ENCODE measurements at regions not wholly inside any gene's neighbourhood (a gene's known extent, or its start where the extent isn't known, plus 50 kb on each side); places are given as distances from the start of the nearest gene placed in this dataset.

DNA sequence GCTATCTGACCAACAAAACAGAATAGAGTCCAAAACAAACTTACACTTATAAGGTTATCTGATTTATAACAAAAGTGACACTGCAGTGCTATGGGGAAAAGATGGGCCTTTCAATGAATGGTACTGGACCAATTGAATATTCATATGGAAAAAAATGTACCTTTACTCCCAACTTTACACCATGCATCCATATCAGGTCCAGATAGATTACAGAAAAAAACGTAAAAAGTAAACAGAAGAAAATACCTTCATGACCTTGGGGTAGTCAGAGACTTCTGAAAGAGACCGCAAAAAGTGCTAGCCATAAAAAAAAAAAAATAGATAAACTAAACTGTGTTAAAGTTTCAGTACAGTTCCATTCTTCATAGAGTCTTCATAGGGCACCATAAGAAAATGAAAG, 308.3 kb downstream of the GXYLT1 start:
- H2AFZ ChIP-seq (ENCODE audit: low read length): no peak overlapping the region
- TF ChIP-seq EZH2phosphoT487 (IDR thresholded peaks at IDR 0.05; ENCODE audit: borderline replicate concordance): no peak
- TF ChIP-seq, protein P1, sequence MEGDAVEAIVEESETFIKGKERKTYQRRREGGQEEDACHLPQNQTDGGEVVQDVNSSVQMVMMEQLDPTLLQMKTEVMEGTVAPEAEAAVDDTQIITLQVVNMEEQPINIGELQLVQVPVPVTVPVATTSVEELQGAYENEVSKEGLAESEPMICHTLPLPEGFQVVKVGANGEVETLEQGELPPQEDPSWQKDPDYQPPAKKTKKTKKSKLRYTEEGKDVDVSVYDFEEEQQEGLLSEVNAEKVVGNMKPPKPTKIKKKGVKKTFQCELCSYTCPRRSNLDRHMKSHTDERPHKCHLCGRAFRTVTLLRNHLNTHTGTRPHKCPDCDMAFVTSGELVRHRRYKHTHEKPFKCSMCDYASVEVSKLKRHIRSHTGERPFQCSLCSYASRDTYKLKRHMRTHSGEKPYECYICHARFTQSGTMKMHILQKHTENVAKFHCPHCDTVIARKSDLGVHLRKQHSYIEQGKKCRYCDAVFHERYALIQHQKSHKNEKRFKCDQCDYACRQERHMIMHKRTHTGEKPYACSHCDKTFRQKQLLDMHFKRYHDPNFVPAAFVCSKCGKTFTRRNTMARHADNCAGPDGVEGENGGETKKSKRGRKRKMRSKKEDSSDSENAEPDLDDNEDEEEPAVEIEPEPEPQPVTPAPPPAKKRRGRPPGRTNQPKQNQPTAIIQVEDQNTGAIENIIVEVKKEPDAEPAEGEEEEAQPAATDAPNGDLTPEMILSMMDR (conservative IDR thresholded peaks at IDR 0.05; ENCODE audit: low read length): no peak
- H4K20me1 ChIP-seq (ENCODE audit: insufficient read depth, low read length, poor library complexity, severe bottlenecking): no peaks in the 10 kb centered on the region
- H3K4me1 ChIP-seq (ENCODE audit: insufficient read depth, low read length, poor library complexity, severe bottlenecking): no peaks in the 10 kb centered on the region
- no peaks in the 10 kb centered on the region for H3K36me3 ChIP-seq (ENCODE audit: insufficient read depth, low read length)
- no peaks in the 10 kb centered on the region for H3F3A ChIP-seq (ENCODE audit: low read depth)
- H3K4me3 ChIP-seq (ENCODE audit: low read length, poor library complexity, severe bottlenecking): no peak overlapping the region
- H3K79me2 ChIP-seq (ENCODE audit: insufficient read depth, low read length): no peaks in the 10 kb centered on the region
- no peaks in the 10 kb centered on the region for H3K27me3 ChIP-seq (ENCODE audit: insufficient read depth, low read length, poor library complexity, severe bottlenecking)
- H3K9me2 ChIP-seq (replicated peaks; ENCODE audit: low read depth, low read length): no peaks in the 10 kb centered on the region
- H3K4me2 ChIP-seq (ENCODE audit: low read depth, low read length, poor library complexity, severe bottlenecking): no peak overlapping the region
- H3K9me3 ChIP-seq (ENCODE audit: insufficient read depth, low read depth, low read length): no peaks in the 10 kb centered on the region
- H3K9ac ChIP-seq (ENCODE audit: low read depth, low read length, poor library complexity, severe bottlenecking): no peak overlapping the region

DNA sequence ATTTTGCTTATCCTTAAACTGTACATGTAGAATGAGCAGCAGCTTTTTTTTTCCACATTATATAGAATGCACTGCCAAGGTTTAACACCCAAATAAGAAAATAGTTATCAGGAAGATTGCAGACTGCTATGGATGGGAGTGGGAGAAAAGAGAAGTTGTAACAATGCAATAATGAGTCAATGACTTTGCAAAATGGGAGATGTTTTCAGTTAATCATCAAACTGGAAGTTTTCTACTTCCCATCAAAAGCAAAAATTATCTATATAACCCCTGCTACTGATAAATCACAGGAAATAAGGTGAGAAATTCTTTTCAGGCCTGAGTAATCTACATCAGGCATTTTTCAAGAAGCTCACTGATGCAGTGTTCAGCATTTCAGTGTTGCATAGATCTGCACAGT, 309.1 kb downstream of the GXYLT1 start:
- Histone ChIP-seq H3K9ac (ENCODE audit: low read depth, low read length, poor library complexity, severe bottlenecking) (no peak overlapping the region), H3F3A (ENCODE audit: low read depth) (no peaks in the 10 kb centered on the region), H3K79me2 (ENCODE audit: insufficient read depth, low read length) (no peaks in the 10 kb centered on the region), H3K4me1 (ENCODE audit: insufficient read depth, low read length, poor library complexity, severe bottlenecking) (no peaks in the 10 kb centered on the region), H2AFZ (ENCODE audit: low read length) (no peak overlapping the region), H4K20me1 (ENCODE audit: insufficient read depth, low read length, poor library complexity, severe bottlenecking) (no peaks in the 10 kb centered on the region), H3K9me3 (ENCODE audit: insufficient read depth, low read depth, low read length) (no peaks in the 10 kb centered on the region), H3K27me3 (ENCODE audit: insufficient read depth, low read length, poor library complexity, severe bottlenecking) (no peaks in the 10 kb centered on the region), H3K36me3 (ENCODE audit: insufficient read depth, low read length) (no peaks in the 10 kb centered on the region), H3K9me2 (replicated peaks; ENCODE audit: low read depth, low read length) (no peaks in the 10 kb centered on the region), H3K4me3 (ENCODE audit: low read length, poor library complexity, severe bottlenecking) (no peak overlapping the region), H3K4me2 (ENCODE audit: low read depth, low read length, poor library complexity, severe bottlenecking) (no peak overlapping the region)
- TF ChIP-seq EZH2phosphoT487 (IDR thresholded peaks at IDR 0.05; ENCODE audit: borderline replicate concordance): no peak
- TF ChIP-seq, protein P1 (conservative IDR thresholded peaks at IDR 0.05; ENCODE audit: low read length): no peak

DNA sequence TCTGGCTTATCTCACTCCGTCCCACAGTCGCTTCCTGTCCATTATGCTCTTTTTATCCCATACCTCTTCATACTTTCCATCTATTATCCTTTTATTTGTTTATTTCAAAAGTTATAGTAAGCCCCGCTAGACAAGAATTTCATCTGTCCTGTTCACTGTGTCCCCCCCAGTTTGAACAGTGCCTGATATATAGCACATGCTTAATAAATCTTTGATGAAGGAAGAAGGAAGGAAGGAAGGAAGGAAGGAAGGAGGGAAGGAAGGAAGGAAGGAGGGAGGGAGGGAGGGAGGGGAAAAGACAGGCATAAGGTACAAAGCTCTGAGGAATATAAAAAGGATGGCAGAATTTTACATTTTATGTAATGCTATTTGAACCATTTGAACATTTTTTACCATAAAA, 324.7 kb downstream of the GXYLT1 start:
- TF ChIP-seq, protein P1 (conservative IDR thresholded peaks at IDR 0.05; ENCODE audit: low read length): no peak
- TF ChIP-seq EZH2phosphoT487 (IDR thresholded peaks at IDR 0.05; ENCODE audit: borderline replicate concordance): no peak
- H3K27me3 ChIP-seq (ENCODE audit: insufficient read depth, low read length, poor library complexity, severe bottlenecking): no peaks in the 10 kb centered on the region
- H3K4me2 ChIP-seq (ENCODE audit: low read depth, low read length, poor library complexity, severe bottlenecking): no peak overlapping the region

More for the DNA sequence above, 324.7 kb downstream of the GXYLT1 start:
- Histone ChIP-seq H3K9me3 (ENCODE audit: insufficient read depth, low read depth, low read length) (no peaks in the 10 kb centered on the region), H4K20me1 (ENCODE audit: insufficient read depth, low read length, poor library complexity, severe bottlenecking) (no peaks in the 10 kb centered on the region), H2AFZ (ENCODE audit: low read length) (no peak overlapping the region), H3K79me2 (ENCODE audit: insufficient read depth, low read length) (no peaks in the 10 kb centered on the region), H3K4me1 (ENCODE audit: insufficient read depth, low read length, poor library complexity, severe bottlenecking) (no peaks in the 10 kb centered on the region), H3K36me3 (ENCODE audit: insufficient read depth, low read length) (no peaks in the 10 kb centered on the region), H3K4me3 (ENCODE audit: low read length, poor library complexity, severe bottlenecking) (no peak overlapping the region), H3F3A (ENCODE audit: low read depth) (no peaks in the 10 kb centered on the region), H3K9me2 (replicated peaks; ENCODE audit: low read depth, low read length) (no peaks in the 10 kb centered on the region), H3K9ac (ENCODE audit: low read depth, low read length, poor library complexity, severe bottlenecking) (no peak overlapping the region)

Measured in Loucy (cell line).